Occipital lobe (tissue), 1 donor: ENCODE measurements at regions not wholly inside any gene's neighbourhood (a gene's known extent, or its start where the extent isn't known, plus 50 kb on each side); places are given as distances from the start of the nearest gene placed in this dataset.
"Not testable (repeated sequence)": the region's sequence is repeated elsewhere in the genome, so short reads cannot be mapped to it uniquely, and the experiment has no call there.

Experiments
- DNase-seq: peaks from one replicate; lab custom pipeline; 2025; lab: John Stamatoyannopoulos, UW

DNA sequence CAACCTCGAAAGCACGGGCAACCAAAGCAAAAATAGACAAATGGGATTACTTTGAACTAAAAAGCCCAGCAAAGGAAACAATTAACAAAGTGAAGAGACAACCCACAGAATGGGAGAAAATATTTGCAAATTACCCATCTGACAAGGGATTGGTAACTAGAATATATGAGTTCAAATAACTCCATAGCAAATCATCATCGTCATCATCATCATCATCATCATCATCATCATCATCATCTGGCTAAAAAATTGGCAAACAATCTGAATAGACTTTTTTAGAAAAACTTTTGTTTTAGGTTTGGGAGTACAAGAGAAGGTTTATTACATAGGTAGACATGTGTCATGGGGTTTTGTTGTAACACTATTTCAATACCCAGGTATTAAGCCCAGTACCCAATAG, 1239.3 kb upstream of the FAM98A start:
- DNase-seq: no peak

GRCh38 chr2:34836361-34836760, 1237.3 kb upstream of the FAM98A start:
- DNase-seq: no peak

GRCh38 chr2:34831096-34831495, 1232.0 kb upstream of the FAM98A start:
- DNase-seq: peak; percentile 11

DNA sequence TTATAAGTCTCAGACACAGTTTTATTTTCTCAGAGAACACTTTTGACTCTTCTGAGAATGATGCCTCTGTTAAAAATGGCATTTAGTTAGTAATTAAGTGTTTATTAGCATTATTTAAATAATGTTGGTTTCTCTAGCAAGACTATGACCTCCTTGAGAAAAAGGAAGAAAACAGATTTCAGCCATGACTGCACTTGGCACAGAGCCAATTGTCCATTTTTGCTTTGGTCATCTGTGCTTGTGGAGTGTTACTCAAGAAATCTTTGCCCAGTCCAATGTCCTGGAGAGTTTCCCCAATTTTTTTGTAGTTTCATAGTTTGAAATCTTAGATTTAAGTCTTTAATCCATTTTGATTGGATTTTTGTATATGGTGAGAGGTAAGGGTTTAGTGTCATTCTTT, 1229.4 kb upstream of the FAM98A start:
- no peak for DNase-seq

GRCh38 chr2:34827398-34827797, 1228.3 kb upstream of the FAM98A start:
- DNase-seq: no peak

GRCh38 chr2:34825686-34826085, 1226.6 kb upstream of the FAM98A start:
- no peak for DNase-seq

DNA sequence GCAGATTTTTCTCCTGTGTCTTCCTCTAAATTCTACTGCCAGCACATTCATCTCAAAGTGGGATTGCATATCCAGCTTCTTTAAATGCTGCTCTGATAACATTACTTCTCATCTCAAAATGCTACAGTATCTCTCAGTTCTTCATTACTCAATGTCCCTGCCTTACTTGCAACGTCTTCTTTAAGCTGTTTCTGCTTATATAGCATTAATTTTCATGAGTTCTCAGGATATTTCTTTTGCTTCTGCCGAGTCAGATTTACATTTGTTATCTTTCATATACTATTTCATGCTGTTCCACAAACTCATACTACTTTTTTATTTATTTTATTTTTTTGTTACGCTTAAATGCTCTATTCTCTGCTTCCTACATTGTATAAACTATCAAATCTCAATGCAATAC, 1223.5 kb upstream of the FAM98A start:
- no peak for DNase-seq

DNA sequence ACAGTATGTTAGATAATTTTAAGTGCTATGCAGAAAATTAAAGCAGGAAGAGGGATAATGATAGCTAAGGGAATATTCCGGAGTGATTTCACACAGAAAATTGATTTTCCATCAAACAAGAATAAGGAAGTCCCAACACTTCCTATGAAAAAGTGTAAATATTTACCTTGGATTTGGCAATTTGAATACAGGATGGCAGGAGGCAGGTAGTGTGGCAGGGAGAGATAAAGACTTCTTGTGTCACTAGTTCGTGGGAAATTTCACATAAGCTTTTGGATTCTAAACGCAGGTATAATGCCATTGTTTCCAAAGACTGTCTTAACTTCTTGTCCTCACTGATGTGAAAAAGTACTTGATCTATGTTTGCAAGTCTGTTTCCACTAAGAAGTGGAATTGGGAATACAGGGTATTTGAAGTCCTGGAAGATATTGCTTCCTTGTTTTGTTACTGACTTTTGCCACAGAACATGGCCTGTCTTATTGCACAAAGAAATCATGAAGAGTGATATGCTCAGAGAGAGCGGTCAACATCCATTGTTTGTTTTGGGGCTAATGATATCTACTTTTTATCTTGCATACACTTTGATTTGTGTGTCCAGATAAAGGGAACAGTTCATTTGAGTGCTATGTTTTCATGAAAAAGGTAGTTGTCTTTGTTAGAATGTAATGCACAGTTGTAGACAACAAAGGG, 1216.1 kb upstream of the FAM98A start:
- DNase-seq: no peak

- DNase-seq: no peak
Measured at GRCh38 chr2:34810456-34810855, 1211.4 kb upstream of the FAM98A start.

DNA sequence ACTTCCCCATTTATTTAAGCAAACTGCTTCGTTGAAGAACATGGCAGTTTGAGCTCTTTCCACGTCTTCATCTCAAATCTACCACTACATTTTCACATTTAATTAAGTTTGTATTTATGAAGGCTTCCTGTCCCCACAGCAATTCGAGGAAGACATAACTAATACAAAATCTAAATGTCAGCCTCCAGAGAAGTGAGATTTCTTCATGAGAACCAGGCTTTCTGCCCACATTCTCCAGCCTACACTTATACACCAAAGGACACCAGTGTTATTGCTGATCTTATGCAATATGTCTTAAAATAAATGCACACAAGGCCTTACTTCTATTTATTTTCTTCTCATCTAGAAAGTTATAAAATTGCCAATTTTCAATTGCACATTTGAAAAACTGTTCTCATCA, 1209.3 kb upstream of the FAM98A start:
- no peak for DNase-seq

GRCh38 chr2:34806891-34807290, 1207.8 kb upstream of the FAM98A start:
- no peak for DNase-seq

DNA sequence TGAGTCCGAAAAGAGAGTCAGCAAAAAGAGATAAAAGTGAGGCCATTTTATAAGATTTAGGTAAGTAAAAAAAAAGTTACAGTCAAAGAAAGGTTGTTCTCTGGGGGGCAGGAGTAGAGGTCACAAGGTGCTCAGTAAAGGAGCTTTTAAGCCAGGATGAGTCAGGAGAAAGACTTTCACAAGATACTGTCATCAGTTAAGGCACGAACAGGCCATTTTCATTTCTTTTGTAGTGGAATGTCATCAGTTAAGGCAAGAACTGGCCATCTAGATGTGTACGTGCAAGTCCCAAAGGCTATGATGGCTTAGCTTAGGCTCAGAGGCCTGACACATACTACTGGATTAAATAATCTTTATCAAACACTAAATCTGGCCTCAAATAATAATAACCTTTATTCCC, 1207.3 kb upstream of the FAM98A start:
- DNase-seq: no peak

DNA sequence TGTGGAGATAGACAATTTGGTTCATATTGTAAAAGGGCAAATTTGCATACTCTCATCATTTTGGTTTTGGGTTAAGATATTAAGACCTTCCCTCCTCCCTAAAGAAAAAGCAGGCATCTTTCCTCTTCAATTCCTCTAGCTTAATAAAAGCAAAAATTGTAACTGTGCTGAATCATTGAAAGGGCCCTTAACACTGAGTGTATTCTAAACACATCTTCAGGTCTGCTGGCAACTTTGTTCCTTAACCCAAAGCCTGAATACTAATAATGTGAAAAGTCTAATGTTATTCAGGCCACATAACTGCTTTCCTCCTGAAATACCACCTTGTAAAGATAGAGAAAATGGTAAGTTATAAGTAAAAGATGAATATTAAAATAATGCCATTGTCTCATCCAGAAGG, 1200.5 kb upstream of the FAM98A start:
- no peak for DNase-seq

- not testable (repeated sequence) for DNase-seq
Measured at GRCh38 chr2:34795586-34795985, 1196.5 kb upstream of the FAM98A start.

DNA sequence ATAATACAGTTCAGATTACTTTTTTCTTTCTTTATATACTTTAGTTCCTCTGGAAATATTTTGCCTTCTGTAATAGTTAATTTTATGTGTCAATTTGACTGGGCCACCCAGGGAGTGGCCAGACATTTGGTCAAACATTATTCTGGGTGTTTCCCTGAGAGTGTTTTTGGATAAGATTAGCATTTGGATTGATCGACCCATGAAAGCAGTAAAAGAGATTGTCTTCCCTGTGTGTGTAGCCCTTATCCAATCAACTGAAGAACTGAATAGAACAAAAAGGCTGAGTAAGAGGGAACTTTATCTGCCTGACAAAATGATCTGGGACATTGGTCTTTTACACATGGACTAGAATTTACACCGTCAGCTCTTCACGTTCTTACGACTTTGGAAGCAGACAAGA, 1190.1 kb upstream of the FAM98A start:
- DNase-seq: no peak

- DNase-seq: no peak
Measured at GRCh38 chr2:34787341-34787740, 1188.2 kb upstream of the FAM98A start.

DNA sequence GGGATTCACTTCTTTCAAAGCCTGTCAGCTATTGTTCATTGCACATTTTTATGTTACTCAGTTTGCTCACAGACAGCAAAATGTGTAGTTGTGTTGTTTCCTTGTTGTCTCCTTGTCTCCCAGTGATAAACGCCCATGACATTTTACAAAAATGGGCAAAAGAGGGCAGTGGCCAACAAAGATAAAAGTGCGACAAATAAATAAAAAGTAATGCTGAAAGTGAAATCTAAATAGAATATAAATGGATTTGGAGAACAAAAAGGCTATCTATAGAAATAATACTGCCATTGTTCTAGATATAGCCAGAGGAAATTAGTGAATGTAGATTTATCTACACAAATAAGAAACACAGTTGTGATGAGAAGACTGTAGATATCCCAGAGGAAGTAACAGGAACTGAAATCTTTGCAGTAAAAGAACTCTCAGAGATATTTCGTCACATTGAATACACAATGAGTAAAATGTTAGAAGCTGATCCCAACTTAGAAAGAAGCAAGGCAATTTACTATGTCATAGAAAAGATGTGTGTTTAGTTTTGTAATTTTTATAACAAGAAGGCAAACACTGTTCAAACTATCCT, 1186.2 kb upstream of the FAM98A start:
- no peak for DNase-seq

- no peak for DNase-seq
Measured at GRCh38 chr2:34784701-34785100, 1185.6 kb upstream of the FAM98A start.

DNA sequence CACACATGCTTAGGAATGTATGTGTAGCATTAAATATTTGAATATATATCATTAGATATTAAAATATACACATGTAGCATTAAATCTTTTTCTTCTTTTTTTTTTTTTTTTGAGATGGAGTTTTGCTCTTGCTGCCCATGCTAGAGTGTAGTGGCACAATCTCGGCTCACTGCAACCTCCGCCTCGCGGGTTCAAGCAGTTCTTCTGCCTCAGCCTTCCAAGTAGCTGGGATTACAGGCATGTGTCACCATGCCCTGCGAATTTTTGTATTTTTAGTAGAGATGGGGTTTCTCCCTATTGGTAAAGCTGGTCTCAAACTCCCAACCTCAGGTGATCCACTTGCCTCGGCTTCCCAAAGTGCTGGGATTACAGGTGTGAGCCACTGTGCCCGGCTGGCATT, 1151.6 kb upstream of the FAM98A start:
- not testable (repeated sequence) for DNase-seq

- no peak for DNase-seq
Measured at GRCh38 chr2:34747643-34748042, 1148.5 kb upstream of the FAM98A start.

- no peak for DNase-seq
Measured at GRCh38 chr2:34738691-34739090, 1139.6 kb upstream of the FAM98A start.

DNA sequence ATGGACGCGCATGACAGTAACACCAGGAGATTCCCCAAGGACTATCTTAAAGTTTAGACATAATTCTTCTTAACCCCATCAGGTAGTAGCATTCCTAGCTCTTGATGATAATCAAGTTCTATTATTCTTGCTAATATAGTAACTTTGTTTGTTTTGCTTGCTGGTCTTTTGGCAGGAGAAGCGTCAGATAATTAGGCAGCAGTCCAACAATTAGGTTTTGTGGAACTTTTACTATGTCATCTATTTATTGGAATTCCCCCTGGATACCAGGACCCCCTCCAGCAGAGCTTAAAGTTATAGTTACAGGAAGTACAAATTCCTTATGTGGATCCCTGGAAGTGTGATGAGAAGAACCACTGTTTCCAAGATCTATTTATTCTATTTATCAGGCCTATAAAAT, 1138.0 kb upstream of the FAM98A start:
- no peak for DNase-seq

DNA sequence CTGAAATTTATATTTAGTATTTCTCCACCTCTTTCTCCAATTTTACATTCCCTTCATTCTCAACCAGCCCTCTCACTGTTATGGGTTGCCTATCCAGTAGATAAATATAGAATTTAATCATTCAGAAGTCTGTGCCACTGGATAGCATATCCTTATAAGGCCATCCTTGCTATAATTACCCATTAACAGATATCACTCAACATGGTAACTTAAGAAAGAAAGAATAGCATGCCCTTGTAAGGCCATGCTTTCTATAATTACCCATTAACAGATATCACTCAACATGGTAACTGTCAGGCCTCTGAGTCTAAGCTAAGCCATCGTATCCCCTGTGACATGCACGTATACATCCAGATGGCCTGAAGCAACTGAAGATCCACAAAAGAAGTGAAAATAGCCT, 1137.4 kb upstream of the FAM98A start:
- no peak for DNase-seq

GRCh38 chr2:34734662-34735061, 1135.6 kb upstream of the FAM98A start:
- no peak for DNase-seq
